IMR-90 (cell line): ENCODE measurements at regions not wholly inside any gene's neighbourhood (a gene's known extent, or its start where the extent isn't known, plus 50 kb on each side); places are given as distances from the start of the nearest gene placed in this dataset.

ENCODE experiments used
- ATAC-seq: fragments of 200-7000 bp; cut with Tn5 transposase; 2 replicates; pipeline ENCODE4 v1.9.1; 2020; ENCODE audit warnings: low read depth, mild to moderate bottlenecking, moderate library complexity
- BruUV-seq: library from RNA; stranded (reverse); fragments of 400-500 nt; replicated peaks from 2 replicates; lab custom pipeline; 2021; lab: Mats Ljungman, UMichigan
- CTCF ChIA-PET: fragments of 300-600 bp; formaldehyde crosslinking; extraction: SDS; loops from one replicate; lab custom pipeline; 2021; ENCODE audit warnings: antibody characterized with exemption; lab: Yijun Ruan, JAX
- POLR2A ChIA-PET: fragments of 300-600 bp; sonication (Branson Sonifier 250); formaldehyde crosslinking; loops from one replicate; lab custom pipeline; 2022; ENCODE audit warnings: antibody characterized with exemption; ENCODE audit not compliant: unreplicated experiment; lab: Charles Lee
- DNase-seq: peaks from one replicate; pipeline ENCODE4 v3.0.0; 2013
- H2AFZ ChIP-seq: replicated peaks from 2 replicates; pipeline ENCODE3; 2013; ENCODE audit warnings: low read length, mild to moderate bottlenecking; ENCODE audit not compliant: poor library complexity
- H2AK5ac ChIP-seq: 2 replicates; pipeline ENCODE4 v1.6.1; 2013; ENCODE audit warnings: low read depth, low read length, inconsistent platforms
- H2AK9ac ChIP-seq: replicated peaks from 2 replicates; pipeline ENCODE3; 2013; ENCODE audit warnings: mild to moderate bottlenecking, low read depth, low read length, moderate library complexity; ENCODE audit not compliant: poor library complexity
- H2BK120ac ChIP-seq: 2 replicates; pipeline ENCODE4 v1.6.1; 2013; ENCODE audit warnings: low read depth, low read length, inconsistent platforms
- H2BK15ac ChIP-seq: 3 replicates; pipeline ENCODE4 v1.6.1; 2013; ENCODE audit warnings: low read depth, low read length, inconsistent platforms
- H2BK20ac ChIP-seq: 2 replicates; pipeline ENCODE4 v1.6.1; 2013; ENCODE audit warnings: low read depth, mild to moderate bottlenecking, inconsistent platforms, low read length, moderate library complexity
- H2BK5ac ChIP-seq: 2 replicates; pipeline ENCODE4 v1.6.1; 2013; ENCODE audit warnings: mild to moderate bottlenecking, low read depth, low read length, inconsistent platforms; ENCODE audit not compliant: poor library complexity, severe bottlenecking
- H3K14ac ChIP-seq: replicated peaks from 2 replicates; pipeline ENCODE4 v1.6.1; 2013; ENCODE audit warnings: low read depth, low read length, inconsistent platforms
- H3K18ac ChIP-seq: 2 replicates; pipeline ENCODE4 v1.6.1; 2013; ENCODE audit warnings: low read depth, low read length, control low read depth
- H3K23ac ChIP-seq: 2 replicates; pipeline ENCODE4 v1.6.1; 2013; ENCODE audit warnings: low read depth, low read length, inconsistent platforms
- H3K27ac ChIP-seq: 2 replicates; pipeline ENCODE4 v1.5.1; 2013; ENCODE audit warnings: mild to moderate bottlenecking, control low read depth, low read length; ENCODE audit not compliant: insufficient read depth
- H3K27me3 ChIP-seq: 2 replicates; pipeline ENCODE4 v1.6.1; 2013; ENCODE audit warnings: low read length; ENCODE audit not compliant: control insufficient read depth, insufficient read depth
- H3K36me3 ChIP-seq: 2 replicates; pipeline ENCODE4 v1.6.1; 2013; ENCODE audit warnings: low read length, mixed read lengths; ENCODE audit not compliant: control insufficient read depth, insufficient read depth
- H3K4ac ChIP-seq: 2 replicates; pipeline ENCODE4 v1.6.1; 2013; ENCODE audit warnings: low read depth, low read length, inconsistent platforms
- H3K4me1 ChIP-seq: 2 replicates; pipeline ENCODE4 v1.6.1; 2013; ENCODE audit warnings: low read length, mixed read lengths; ENCODE audit not compliant: control insufficient read depth, insufficient read depth
- H3K4me2 ChIP-seq: 2 replicates; pipeline ENCODE4 v1.6.1; 2013; ENCODE audit warnings: low read depth, mild to moderate bottlenecking, control low read depth, low read length, moderate library complexity
- H3K4me3 ChIP-seq: 2 replicates; pipeline ENCODE4 v1.5.1; 2013; ENCODE audit warnings: low read depth, mild to moderate bottlenecking, control low read depth, low read length, moderate library complexity; ENCODE audit not compliant: insufficient read depth
- H3K56ac ChIP-seq: 2 replicates; pipeline ENCODE4 v1.6.1; 2013; ENCODE audit warnings: low read length, inconsistent platforms; ENCODE audit not compliant: insufficient read depth; ENCODE audit errors: extremely low read depth
- H3K79me1 ChIP-seq, 2 experiments: 2 replicates each; pipeline ENCODE4 v1.6.1; 2013; ENCODE audit warnings: low read length in 2 of 2, inconsistent platforms in 1 of 2, low read depth in 1 of 2
- H3K9ac ChIP-seq: 2 replicates; pipeline ENCODE4 v1.6.1; 2013; ENCODE audit warnings: low read depth, low read length, control low read depth
- H3K9me1 ChIP-seq: 2 replicates; pipeline ENCODE4 v1.6.1; 2013; ENCODE audit warnings: low read length, inconsistent platforms; ENCODE audit not compliant: insufficient read depth
- H3K9me3 ChIP-seq: 2 replicates; pipeline ENCODE4 v1.6.1; 2013; ENCODE audit warnings: low read length; ENCODE audit not compliant: control insufficient read depth, insufficient read depth
- H4K20me1 ChIP-seq: 2 replicates; pipeline ENCODE4 v1.6.1; 2013; ENCODE audit warnings: low read length, inconsistent platforms; ENCODE audit not compliant: insufficient read depth
- H4K5ac ChIP-seq: 2 replicates; pipeline ENCODE4 v1.6.1; 2013; ENCODE audit warnings: mild to moderate bottlenecking, low read depth, low read length, control low read depth
- H4K8ac ChIP-seq, 2 experiments: 2 replicates each; pipeline ENCODE4 v1.6.1; 2013; ENCODE audit warnings: low read depth in 2 of 2, low read length in 2 of 2, control low read depth in 1 of 2, inconsistent platforms in 1 of 2
- H4K91ac ChIP-seq: 2 replicates; pipeline ENCODE4 v1.6.1; 2013; ENCODE audit warnings: low read depth, low read length, inconsistent platforms; ENCODE audit not compliant: insufficient read depth
- BHLHE40 ChIP-seq: fragments of 150-350 bp; IDR thresholded peaks from 2 replicates; pipeline ENCODE4 v1.6.1; 2016; ENCODE audit warnings: mild to moderate bottlenecking, low read depth, low read length
- CEBPB ChIP-seq: IDR thresholded peaks from 2 replicates; pipeline ENCODE4 v1.6.1; 2012; ENCODE audit warnings: low read depth, low read length, improper control_type of control experiment
- CHD1 ChIP-seq: IDR thresholded peaks from 2 replicates; pipeline ENCODE4 v1.6.1; 2012; ENCODE audit warnings: low read depth, low read length, improper control_type of control experiment
- FOS ChIP-seq: fragments of 150-350 bp; IDR thresholded peaks from 2 replicates; pipeline ENCODE4 v1.6.1; 2016; ENCODE audit warnings: low read depth, low read length
- MAZ ChIP-seq: IDR thresholded peaks from 2 replicates; pipeline ENCODE4 v1.6.1; 2012; ENCODE audit warnings: low read depth, mild to moderate bottlenecking, low read length, improper control_type of control experiment, moderate library complexity, borderline replicate concordance
- MXI1 ChIP-seq: IDR thresholded peaks from 2 replicates; pipeline ENCODE4 v1.6.1; 2012; ENCODE audit warnings: low read depth, mild to moderate bottlenecking, low read length, moderate library complexity, borderline replicate concordance
- NFE2L2 ChIP-seq: fragments of 150-350 bp; IDR thresholded peaks from 2 replicates; pipeline ENCODE4 v1.6.1; 2016; ENCODE audit warnings: low read depth, mild to moderate bottlenecking, low read length
- RAD21 ChIP-seq: IDR thresholded peaks from 2 replicates; pipeline ENCODE4 v1.6.1; 2012; ENCODE audit warnings: low read length, improper control_type of control experiment
- RFX5 ChIP-seq: IDR thresholded peaks from 2 replicates; pipeline ENCODE4 v1.8.0; 2012; ENCODE audit warnings: low read depth, mild to moderate bottlenecking, low read length, moderate library complexity
- SMC3 ChIP-seq: fragments of 150-350 bp; IDR thresholded peaks from 2 replicates; pipeline ENCODE4 v1.6.1; 2016; ENCODE audit warnings: low read depth, mild to moderate bottlenecking, antibody characterized with exemption, low read length, moderate library complexity
- WGBS, 2 experiments: methylation state at CpG; one replicate each; pipeline versions ENCODE4 v1.1.5 to v1.1.7; 2013; ENCODE audit warnings: missing lambda C conversion rate in 2 of 2; ENCODE audit not compliant: insufficient read length in 1 of 2; ENCODE audit errors: extremely low coverage in 2 of 2; 5-methylcytosine and 5-hydroxymethylcytosine counted together
- dilution Hi-C: fragments of 300-500 bp; cut with HindIII; formaldehyde crosslinking; loops from one replicate; pipeline ENCODE4 v1.14.3; 2018; ENCODE audit warnings: low sequenced_read_pairs; ENCODE audit not compliant: unreplicated experiment
- in situ Hi-C: fragments of 300-500 bp; cut with MboI; formaldehyde crosslinking; loops from 3 replicates; pipeline ENCODE4 v1.14.3; 2019; ENCODE audit warnings: low sequenced_read_pairs, inconsistent platforms, mixed read lengths
- intact Hi-C: fragments of 100-400 bp; cut with micrococcal nuclease; formaldehyde crosslinking; loops from 2 replicates; pipeline ENCODE4 v1.10.0; 2022
- TF ChIP-seq, protein P1 (sequence below): fragments of 150-350 bp; IDR thresholded peaks from 2 replicates; pipeline ENCODE4 v1.6.1; 2017; ENCODE audit warnings: mild to moderate bottlenecking, antibody characterized with exemption, low read length, low read depth

DNA sequence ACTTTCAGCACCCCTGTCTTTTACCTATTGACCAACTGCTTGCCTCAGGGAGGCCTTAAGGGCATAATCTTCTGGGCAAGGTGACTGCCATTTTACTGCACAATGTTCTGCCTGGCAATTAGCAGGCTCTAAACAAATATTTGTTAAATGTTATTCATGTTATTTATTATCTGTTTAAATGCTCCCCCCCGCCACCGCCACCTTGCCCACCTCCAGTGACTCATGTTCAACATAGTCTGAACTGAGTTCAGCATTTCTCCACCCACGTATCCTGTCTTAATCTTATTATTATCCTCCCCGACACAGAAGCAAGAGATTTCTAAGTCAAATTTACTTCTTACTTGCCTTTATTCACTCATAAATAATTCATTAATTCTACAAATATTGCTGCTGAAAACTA is 144.8 kb downstream of the LIG4 start:
- no TSS peak for BruUV-seq

More for the DNA sequence above, 144.8 kb downstream of the LIG4 start:
- Histone ChIP-seq H3K36me3 (no peaks in the 10 kb centered on the region), H3K9ac (no peak overlapping the region), H3K14ac (no peak overlapping the region), H3K4ac (no peak overlapping the region), H3K9me1 (no peaks in the 10 kb centered on the region), H4K5ac (no peak overlapping the region), H4K91ac (no peak overlapping the region), H4K20me1 (no peaks in the 10 kb centered on the region), H4K8ac (no peak overlapping the region), H2AFZ (no peak overlapping the region), H3K4me3 (no peak overlapping the region), H2BK20ac (no peak overlapping the region), H3K27me3 (no peaks in the 10 kb centered on the region; the same call in 1 of the 2 replicates), H2AK5ac (no peak overlapping the region), H3K56ac (no peak overlapping the region), H3K9me3 (no peaks in the 10 kb centered on the region), H2AK9ac (no peak overlapping the region), H2BK5ac (no peak overlapping the region), H3K79me1 (no peaks in the 10 kb centered on the region), H3K4me1 (no peaks in the 10 kb centered on the region), H2BK15ac (no peak overlapping the region), H2BK120ac (no peak overlapping the region), H3K18ac (no peak overlapping the region), H3K27ac (no peak overlapping the region), H3K4me2 (no peak overlapping the region), H3K23ac (no peak overlapping the region)
- ChIA-PET POLR2A (no interaction called here), CTCF (no interaction called here)
- intact Hi-C loops: no loop called here
- in situ Hi-C loops: no loop called here
- ATAC-seq: no peak
- no peak for DNase-seq
- TF ChIP-seq, protein P1, sequence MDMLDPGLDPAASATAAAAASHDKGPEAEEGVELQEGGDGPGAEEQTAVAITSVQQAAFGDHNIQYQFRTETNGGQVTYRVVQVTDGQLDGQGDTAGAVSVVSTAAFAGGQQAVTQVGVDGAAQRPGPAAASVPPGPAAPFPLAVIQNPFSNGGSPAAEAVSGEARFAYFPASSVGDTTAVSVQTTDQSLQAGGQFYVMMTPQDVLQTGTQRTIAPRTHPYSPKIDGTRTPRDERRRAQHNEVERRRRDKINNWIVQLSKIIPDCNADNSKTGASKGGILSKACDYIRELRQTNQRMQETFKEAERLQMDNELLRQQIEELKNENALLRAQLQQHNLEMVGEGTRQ: no peak
- TF ChIP-seq RAD21: no peak
- TF ChIP-seq FOS: no peak
- TF ChIP-seq CHD1: no peak
- TF ChIP-seq RFX5: no peak
- TF ChIP-seq MAZ: no peak
- TF ChIP-seq CEBPB: no peak
- TF ChIP-seq NFE2L2: no peak
- no peak for TF ChIP-seq SMC3
- no peak for TF ChIP-seq BHLHE40
- no peak for TF ChIP-seq MXI1
- WGBS, 2 experiments: 51% methylated on average over 3 of the region's 4 CpGs; no CpG with 5 or more reads in 1 of the 2 experiments
- dilution Hi-C loops: no loop called here
